ENCODE measurements at regions not wholly inside any gene's neighbourhood (a gene's known extent, or its start where the extent isn't known, plus 50 kb on each side); places are given as distances from the start of the nearest gene placed in this dataset.

- no peak overlapping the region for H3K4me2 ChIP-seq (ENCODE audit: low read length)
- no peak overlapping the region for H3K4me3 ChIP-seq (ENCODE audit: low read depth, low read length)
- H3K18ac ChIP-seq (ENCODE audit: low read length), result no peak overlapping the region
- no peak overlapping the region for H2BK120ac ChIP-seq (ENCODE audit: insufficient read depth, low read length, poor library complexity)
- H3K23ac ChIP-seq (ENCODE audit: low read length), result no peak overlapping the region
- H4K8ac ChIP-seq (ENCODE audit: low read depth, low read length), result no peak overlapping the region
- H2AFZ ChIP-seq (ENCODE audit: insufficient read depth, low read length, poor library complexity), result no peak overlapping the region
- H3K4ac ChIP-seq (ENCODE audit: low read depth, low read length), result no peak overlapping the region
- H2AK5ac ChIP-seq (ENCODE audit: low read length), result no peak overlapping the region
- H3K14ac ChIP-seq (ENCODE audit: low read length), result no peak overlapping the region
- no CpG with 5 or more reads among the region's 2 CpGs for WGBS (ENCODE audit: extremely low coverage, insufficient coverage, insufficient read length)
- H3K27ac ChIP-seq (ENCODE audit: low read depth, low read length), result no peak overlapping the region
- DNase-seq, result no peak
- no peaks in the 10 kb centered on the region for H3K79me1 ChIP-seq (ENCODE audit: low read length)
- peaks cover 2% of the 10 kb centered on the region for H3K9me3 ChIP-seq (ENCODE audit: insufficient read depth, low read depth, low read length)
- no peak overlapping the region for H2BK12ac ChIP-seq (ENCODE audit: low read length)
- no peaks in the 10 kb centered on the region for H3K79me2 ChIP-seq (ENCODE audit: control insufficient read depth, insufficient read depth, low read length, poor library complexity)
- no peaks in the 10 kb centered on the region for H3K36me3 ChIP-seq (ENCODE audit: control insufficient read depth in 1 of 2, insufficient read depth in 2 of 2, low read length in 2 of 2)
- H3K27me3 ChIP-seq (ENCODE audit: insufficient read depth, low read length), result no peaks in the 10 kb centered on the region
- no peak overlapping the region for H4K12ac ChIP-seq (ENCODE audit: low read depth, low read length)
- no peak overlapping the region for H3K9ac ChIP-seq (ENCODE audit: low read length)
- no peak overlapping the region for H4K91ac ChIP-seq (ENCODE audit: low read depth, low read length)
- H2BK5ac ChIP-seq (ENCODE audit: low read depth, low read length, poor library complexity), result no peak overlapping the region
- H3K4me1 ChIP-seq (ENCODE audit: control insufficient read depth in 1 of 2, insufficient read depth in 2 of 2, low read length in 2 of 2), result no peaks in the 10 kb centered on the region
Measured at GRCh38 chr20:37619496-37619895, 74.3 kb upstream of the CTNNBL1 start.

- H2AFZ ChIP-seq (ENCODE audit: insufficient read depth, low read length, poor library complexity), result no peak overlapping the region
- H3K27me3 ChIP-seq (ENCODE audit: insufficient read depth, low read length), result no peaks in the 10 kb centered on the region
- H4K8ac ChIP-seq (ENCODE audit: low read depth, low read length), result no peak overlapping the region
- no peaks in the 10 kb centered on the region for H3K79me2 ChIP-seq (ENCODE audit: control insufficient read depth, insufficient read depth, low read length, poor library complexity)
- H2AK5ac ChIP-seq (ENCODE audit: low read length), result no peak overlapping the region
- peaks cover 5% of the 10 kb centered on the region for H3K9me3 ChIP-seq (ENCODE audit: insufficient read depth, low read depth, low read length)
- WGBS (ENCODE audit: extremely low coverage, insufficient coverage, insufficient read length), result no CpG with 5 or more reads among the region's 2 CpGs
- H3K9ac ChIP-seq (ENCODE audit: low read length), result no peak overlapping the region
- no peak overlapping the region for H3K23ac ChIP-seq (ENCODE audit: low read length)
- H3K4me3 ChIP-seq (ENCODE audit: low read depth, low read length), result no peak overlapping the region
- no peaks in the 10 kb centered on the region for H3K79me1 ChIP-seq (ENCODE audit: low read length)
- no peak for DNase-seq
- H3K4ac ChIP-seq (ENCODE audit: low read depth, low read length), result no peak overlapping the region
- no peak overlapping the region for H3K27ac ChIP-seq (ENCODE audit: low read depth, low read length)
- H3K4me1 ChIP-seq (ENCODE audit: control insufficient read depth in 1 of 2, insufficient read depth in 2 of 2, low read length in 2 of 2), result no peaks in the 10 kb centered on the region
- no peak overlapping the region for H3K4me2 ChIP-seq (ENCODE audit: low read length)
- H2BK12ac ChIP-seq (ENCODE audit: low read length), result no peak overlapping the region
- H3K36me3 ChIP-seq (ENCODE audit: control insufficient read depth in 1 of 2, insufficient read depth in 2 of 2, low read length in 2 of 2), result no peaks in the 10 kb centered on the region
- no peak overlapping the region for H3K18ac ChIP-seq (ENCODE audit: low read length)
- no peak overlapping the region for H2BK5ac ChIP-seq (ENCODE audit: low read depth, low read length, poor library complexity)
- no peak overlapping the region for H4K91ac ChIP-seq (ENCODE audit: low read depth, low read length)
- H2BK120ac ChIP-seq (ENCODE audit: insufficient read depth, low read length, poor library complexity), result no peak overlapping the region
- no peak overlapping the region for H4K12ac ChIP-seq (ENCODE audit: low read depth, low read length)
- no peak overlapping the region for H3K14ac ChIP-seq (ENCODE audit: low read length)
Measured at GRCh38 chr20:37616110-37616425, 77.8 kb upstream of the CTNNBL1 start.

- no peak overlapping the region for H3K4me3 ChIP-seq (ENCODE audit: low read depth, low read length)
- no CpG with 5 or more reads among the region's 5 CpGs for WGBS (ENCODE audit: extremely low coverage, insufficient coverage, insufficient read length)
Measured at GRCh38 chr20:37615340-37616109, 78.3 kb upstream of the CTNNBL1 start.

GRCh38 chr20:37611852-37612251 is 82.0 kb upstream of the CTNNBL1 start:
- Histone ChIP-seq H2AFZ (ENCODE audit: insufficient read depth, low read length, poor library complexity) (no peak overlapping the region), H3K14ac (ENCODE audit: low read length) (no peak overlapping the region), H3K79me1 (ENCODE audit: low read length) (no peaks in the 10 kb centered on the region)

More at GRCh38 chr20:37615340-37616109, 78.3 kb upstream of the CTNNBL1 start:
- Histone ChIP-seq H3K79me1 (ENCODE audit: low read length) (no peaks in the 10 kb centered on the region), H2BK120ac (ENCODE audit: insufficient read depth, low read length, poor library complexity) (no peak overlapping the region), H3K4me2 (ENCODE audit: low read length) (no peak overlapping the region), H4K8ac (ENCODE audit: low read depth, low read length) (no peak overlapping the region), H4K12ac (ENCODE audit: low read depth, low read length) (no peak overlapping the region), H3K27ac (ENCODE audit: low read depth, low read length) (no peak overlapping the region), H2AK5ac (ENCODE audit: low read length) (no peak overlapping the region), H3K18ac (ENCODE audit: low read length) (no peak overlapping the region), H3K79me2 (ENCODE audit: control insufficient read depth, insufficient read depth, low read length, poor library complexity) (no peaks in the 10 kb centered on the region), H2BK12ac (ENCODE audit: low read length) (no peak overlapping the region), H3K4ac (ENCODE audit: low read depth, low read length) (no peak overlapping the region), H3K14ac (ENCODE audit: low read length) (no peak overlapping the region), H4K91ac (ENCODE audit: low read depth, low read length) (no peak overlapping the region), H3K9ac (ENCODE audit: low read length) (no peak overlapping the region), H3K27me3 (ENCODE audit: insufficient read depth, low read length) (no peaks in the 10 kb centered on the region), H3K4me1 (ENCODE audit: control insufficient read depth in 1 of 2, insufficient read depth in 2 of 2, low read length in 2 of 2) (peaks cover 0 to 2% of the 10 kb centered on the region in 2 experiments), H3K9me3 (ENCODE audit: insufficient read depth, low read depth, low read length) (peaks cover 5% of the 10 kb centered on the region), H3K36me3 (ENCODE audit: control insufficient read depth in 1 of 2, insufficient read depth in 2 of 2, low read length in 2 of 2) (no peaks in the 10 kb centered on the region), H3K23ac (ENCODE audit: low read length) (no peak overlapping the region), H2AFZ (ENCODE audit: insufficient read depth, low read length, poor library complexity) (no peak overlapping the region), H2BK5ac (ENCODE audit: low read depth, low read length, poor library complexity) (no peak overlapping the region)
- peak; percentile 23 to 78 for DNase-seq

More at GRCh38 chr20:37611852-37612251, 82.0 kb upstream of the CTNNBL1 start:
- peaks cover 0 to 3% of the 10 kb centered on the region in 2 experiments for H3K4me1 ChIP-seq (ENCODE audit: control insufficient read depth in 1 of 2, insufficient read depth in 2 of 2, low read length in 2 of 2)
- H3K23ac ChIP-seq (ENCODE audit: low read length), result no peak overlapping the region
- no peak overlapping the region for H3K9ac ChIP-seq (ENCODE audit: low read length)
- H4K8ac ChIP-seq (ENCODE audit: low read depth, low read length), result no peak overlapping the region
- no peaks in the 10 kb centered on the region for H3K79me2 ChIP-seq (ENCODE audit: control insufficient read depth, insufficient read depth, low read length, poor library complexity)
- H3K4me2 ChIP-seq (ENCODE audit: low read length), result no peak overlapping the region
- no peak overlapping the region for H4K12ac ChIP-seq (ENCODE audit: low read depth, low read length)
- no peak overlapping the region for H2BK12ac ChIP-seq (ENCODE audit: low read length)
- H2BK5ac ChIP-seq (ENCODE audit: low read depth, low read length, poor library complexity), result no peak overlapping the region
- no peak overlapping the region for H3K4me3 ChIP-seq (ENCODE audit: low read depth, low read length)
- H3K4ac ChIP-seq (ENCODE audit: low read depth, low read length), result no peak overlapping the region
- no peak for DNase-seq
- peaks cover 5% of the 10 kb centered on the region for H3K9me3 ChIP-seq (ENCODE audit: insufficient read depth, low read depth, low read length)
- H4K91ac ChIP-seq (ENCODE audit: low read depth, low read length), result no peak overlapping the region
- no peak overlapping the region for H3K18ac ChIP-seq (ENCODE audit: low read length)
- H3K27ac ChIP-seq (ENCODE audit: low read depth, low read length), result no peak overlapping the region
- no CpG with 5 or more reads among the region's 1 CpG for WGBS (ENCODE audit: extremely low coverage, insufficient coverage, insufficient read length)
- no peak overlapping the region for H2AK5ac ChIP-seq (ENCODE audit: low read length)
- no peak overlapping the region for H2BK120ac ChIP-seq (ENCODE audit: insufficient read depth, low read length, poor library complexity)
- no peaks in the 10 kb centered on the region for H3K27me3 ChIP-seq (ENCODE audit: insufficient read depth, low read length)
- no peaks in the 10 kb centered on the region for H3K36me3 ChIP-seq (ENCODE audit: control insufficient read depth in 1 of 2, insufficient read depth in 2 of 2, low read length in 2 of 2)

Data from trophoblast cell (in vitro differentiated cells and primary cell).